Putamen (tissue), 1 donor: ENCODE measurements at regions not wholly inside any gene's neighbourhood (a gene's known extent, or its start where the extent isn't known, plus 50 kb on each side); places are given as distances from the start of the nearest gene placed in this dataset.

ENCODE experiments used
- DNase-seq: peaks from one replicate; pipeline ENCODE4 v3.0.0-alpha.2; 2016; ENCODE audit warnings: low spot score

- no peak for DNase-seq
Measured at GRCh38 chr21:41631564-41632461, 123.9 kb upstream of the TMPRSS2 start.

DNA sequence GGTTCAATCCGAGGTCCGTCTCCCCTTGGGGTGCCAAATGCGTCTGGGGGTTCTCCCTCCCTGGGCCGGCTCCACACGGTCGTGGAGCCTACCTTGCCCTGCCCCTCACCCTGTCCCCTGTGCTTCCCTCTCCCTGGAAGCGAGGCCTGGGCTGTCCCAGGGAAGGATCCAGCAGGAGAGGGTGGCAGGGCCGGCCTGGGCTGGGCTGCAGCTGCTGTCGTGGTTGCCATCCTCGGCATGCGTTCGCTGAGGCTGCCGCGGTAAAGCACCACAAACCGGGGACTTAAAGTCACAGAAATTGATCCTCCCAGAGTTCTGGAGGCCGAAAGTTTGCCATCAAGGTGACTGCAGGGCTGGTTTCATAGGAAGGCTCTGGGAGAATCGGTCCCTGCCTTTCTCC lies 123.0 kb upstream of the TMPRSS2 start:
- no peak for DNase-seq

- no peak for DNase-seq
Measured at GRCh38 chr21:41630249-41630648, 122.3 kb upstream of the TMPRSS2 start.

GRCh38 chr21:41628256-41628655 lies 120.3 kb upstream of the TMPRSS2 start:
- no peak for DNase-seq

GRCh38 chr21:41627428-41627827 lies 119.5 kb upstream of the TMPRSS2 start:
- DNase-seq: no peak

- DNase-seq: no peak
Measured at GRCh38 chr21:41626021-41626420, 118.1 kb upstream of the TMPRSS2 start.

GRCh38 chr21:41625428-41625827 lies 117.5 kb upstream of the TMPRSS2 start:
- no peak for DNase-seq

DNA sequence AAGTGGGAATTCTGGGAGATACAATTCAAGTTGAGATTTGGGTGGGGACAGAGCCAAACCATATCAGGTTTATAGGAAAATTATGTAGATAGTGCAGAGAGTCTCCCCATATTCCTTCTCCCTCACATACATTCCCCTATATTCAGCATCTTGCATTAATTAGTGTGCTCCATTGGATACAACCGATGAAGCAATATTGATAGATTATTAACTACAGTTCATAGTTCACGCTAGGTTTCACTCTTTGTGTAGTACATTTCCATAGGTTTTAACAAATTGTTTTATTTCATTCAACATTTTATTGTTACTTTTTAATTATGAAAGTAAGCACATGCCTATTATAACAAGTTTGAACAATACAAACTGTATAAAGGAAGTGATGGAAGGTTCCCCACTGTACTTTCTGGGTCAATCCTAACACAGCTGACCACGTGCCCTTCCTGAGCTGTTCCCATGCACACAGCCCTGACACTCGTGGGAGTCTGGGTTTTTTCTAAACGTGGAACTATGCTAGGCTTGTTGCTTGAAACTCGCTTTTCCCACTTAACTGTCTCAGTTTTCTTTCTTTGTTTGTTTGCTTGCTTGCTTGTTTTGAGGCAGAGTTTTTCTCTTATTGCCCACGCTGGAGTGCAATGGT lies 116.8 kb upstream of the TMPRSS2 start:
- DNase-seq: no peak

GRCh38 chr21:41623945-41624344 lies 116.0 kb upstream of the TMPRSS2 start:
- no peak for DNase-seq

- no peak for DNase-seq
Measured at GRCh38 chr21:41622831-41623548, 115.0 kb upstream of the TMPRSS2 start.

DNA sequence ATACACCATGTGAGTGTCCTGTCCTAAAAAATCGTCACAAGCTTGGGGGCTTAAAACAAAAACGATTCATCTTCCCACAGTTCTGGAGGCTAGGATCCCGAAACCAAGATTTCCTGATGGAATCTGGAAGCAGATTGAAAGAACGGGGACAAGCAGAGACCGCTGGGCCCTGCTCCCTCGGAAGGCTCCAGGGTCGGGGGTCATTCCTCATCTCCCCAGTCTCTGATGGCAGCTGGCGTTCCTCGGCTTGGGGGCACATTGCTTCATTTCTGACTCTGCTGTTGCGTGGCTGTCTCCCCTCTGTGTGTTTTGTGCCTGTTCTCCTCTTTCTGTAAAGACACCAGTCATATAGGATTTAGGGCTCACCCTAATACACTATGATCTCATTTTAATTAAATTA lies 114.2 kb upstream of the TMPRSS2 start:
- no peak for DNase-seq

DNA sequence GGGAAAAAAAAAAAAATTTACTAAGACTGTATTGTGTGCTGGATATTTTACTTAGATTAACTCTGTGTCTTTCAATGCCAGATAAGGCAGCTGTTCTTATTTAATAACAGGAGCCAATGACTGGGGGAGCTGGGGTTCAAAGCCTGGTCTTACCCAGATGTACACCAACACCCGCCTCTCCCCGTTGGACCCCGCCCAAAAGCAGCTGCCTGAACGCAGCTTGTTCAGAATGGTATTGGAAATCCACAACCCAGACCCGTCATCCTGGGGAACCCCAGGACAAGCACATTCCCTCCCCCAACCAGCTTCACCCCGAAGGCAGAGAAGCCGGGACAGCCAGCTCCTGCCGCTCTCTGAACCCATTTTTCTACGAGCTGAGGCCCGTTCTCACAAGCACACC lies 113.6 kb upstream of the TMPRSS2 start:
- no peak for DNase-seq

- no peak for DNase-seq
Measured at GRCh38 chr21:41620982-41621381, 113.0 kb upstream of the TMPRSS2 start.

- no peak for DNase-seq
Measured at GRCh38 chr21:41620541-41620940, 112.6 kb upstream of the TMPRSS2 start.

DNA sequence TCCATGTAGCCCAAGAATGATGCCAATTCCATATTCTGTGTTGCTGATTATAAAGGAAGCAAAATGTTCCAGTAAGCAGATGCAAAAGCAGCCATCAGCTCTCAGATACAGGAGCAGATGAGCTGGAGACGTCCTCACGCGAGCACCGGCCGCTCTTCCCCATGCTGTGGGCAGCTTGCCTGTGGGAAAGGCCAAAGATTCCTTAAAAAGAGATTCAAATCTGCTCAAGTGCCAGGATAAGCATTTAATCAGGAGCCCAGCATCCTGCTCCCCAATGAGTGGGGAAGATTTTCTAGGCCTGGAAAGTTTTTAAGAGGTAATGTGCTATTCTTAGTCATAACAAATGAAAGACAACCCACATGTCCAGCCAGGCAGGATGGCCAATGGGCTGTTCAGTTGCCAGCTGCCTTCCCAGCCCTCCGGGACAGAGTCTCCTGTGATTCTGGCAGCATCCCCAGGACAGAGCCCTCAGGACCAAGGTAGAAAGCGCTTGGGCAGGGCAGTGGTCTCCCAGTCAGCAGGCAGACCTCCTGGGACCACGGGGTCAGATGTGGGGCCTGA lies 108.2 kb upstream of the TMPRSS2 start:
- DNase-seq: no peak

GRCh38 chr21:41615613-41616012 lies 107.7 kb upstream of the TMPRSS2 start:
- no peak for DNase-seq

GRCh38 chr21:41614511-41614910 lies 106.6 kb upstream of the TMPRSS2 start:
- DNase-seq: no peak

DNA sequence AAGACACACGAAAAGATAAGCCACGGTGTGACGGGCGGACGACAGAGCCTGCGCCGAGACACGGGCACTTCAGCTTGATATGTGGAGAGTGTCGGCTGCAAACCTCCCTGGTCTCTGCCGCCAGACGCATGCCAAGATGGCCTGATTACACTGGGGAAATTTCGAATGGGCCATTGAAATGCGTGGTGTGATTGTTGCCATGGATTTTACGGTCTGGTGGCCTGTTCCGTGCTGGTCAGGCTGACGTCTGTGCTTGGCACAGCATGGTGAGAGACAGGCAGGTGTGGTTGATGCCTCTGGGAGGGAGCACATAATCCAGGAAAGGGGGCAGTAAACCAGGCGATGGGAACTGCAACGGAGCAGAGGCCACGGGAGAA lies 105.6 kb upstream of the TMPRSS2 start:
- no peak for DNase-seq

GRCh38 chr21:41612674-41613532 lies 104.9 kb upstream of the TMPRSS2 start:
- DNase-seq: peak; percentile 42

GRCh38 chr21:41611966-41612606 lies 104.1 kb upstream of the TMPRSS2 start:
- no peak for DNase-seq

- no peak for DNase-seq
Measured at GRCh38 chr21:41611441-41611840, 103.5 kb upstream of the TMPRSS2 start.
